ENCODE measurements at regions not wholly inside any gene's neighbourhood (a gene's known extent, or its start where the extent isn't known, plus 50 kb on each side); places are given as distances from the start of the nearest gene placed in this dataset.

- TF ChIP-seq GATA2 (IDR thresholded peaks at IDR 0.05; ENCODE audit: low read depth, low read length): no peak
- TF ChIP-seq GATA3 (IDR thresholded peaks at IDR 0.05; ENCODE audit: low read depth, low read length): no peak
Measured at GRCh38 chr17:13346081-13346533, 255.6 kb downstream of the HS3ST3A1 start.
